Large intestine (tissue), 3 donors: ENCODE measurements at regions not wholly inside any gene's neighbourhood (a gene's known extent, or its start where the extent isn't known, plus 50 kb on each side); places are given as distances from the start of the nearest gene placed in this dataset.

Experiments
- DNase-seq, 2 donors: peaks; one replicate each; pipeline versions ENCODE4 v3.0.0 to v3.0.0-alpha.2; 2013
- H3K27ac ChIP-seq: one replicate; pipeline ENCODE4 v1.5.1; 2013; ENCODE audit warnings: low read length
- H3K27me3 ChIP-seq: 2 replicates; pipeline ENCODE4 v1.6.1; 2013; ENCODE audit warnings: low read length; ENCODE audit not compliant: control insufficient read depth, insufficient read depth
- H3K36me3 ChIP-seq: 2 replicates; pipeline ENCODE4 v1.6.1; 2013; ENCODE audit warnings: low read length; ENCODE audit not compliant: control insufficient read depth, insufficient read depth
- H3K4me1 ChIP-seq: one replicate; pipeline ENCODE4 v1.6.1; 2013; ENCODE audit warnings: low read length; ENCODE audit not compliant: control insufficient read depth, insufficient read depth
- H3K4me3 ChIP-seq: one replicate; pipeline ENCODE4 v1.5.1; 2013; ENCODE audit warnings: low read length
- H3K9me3 ChIP-seq: one replicate; pipeline ENCODE4 v1.6.1; 2013; ENCODE audit warnings: mild to moderate bottlenecking, low read depth, low read length, moderate library complexity; ENCODE audit not compliant: control insufficient read depth
- WGBS: methylation state at CpG from one replicate; pipeline ENCODE4 v1.1.5; 2013; ENCODE audit warnings: low lambda C conversion rate; ENCODE audit not compliant: insufficient coverage; 5-methylcytosine and 5-hydroxymethylcytosine counted together

- Histone ChIP-seq H3K27ac (no peak overlapping the region), H3K4me3 (no peak overlapping the region), H3K4me1 (peaks cover 39% of the 10 kb centered on the region), H3K27me3 (no peaks in the 10 kb centered on the region), H3K9me3 (no peaks in the 10 kb centered on the region), H3K36me3 (peaks cover 8% of the 10 kb centered on the region)
- DNase-seq: no peak
- 100% methylated on average over 4 of the region's 9 CpGs for WGBS
Observed at GRCh38 chr12:124503305-124503704, 64.1 kb downstream of the NCOR2 start.

- H3K4me1 ChIP-seq: peaks cover 38% of the 10 kb centered on the region
- H3K4me3 ChIP-seq: no peak overlapping the region
- 100% methylated on average over 1 of the region's 10 CpGs for WGBS
- H3K36me3 ChIP-seq: peaks cover 8% of the 10 kb centered on the region
- no peaks in the 10 kb centered on the region for H3K9me3 ChIP-seq
- H3K27me3 ChIP-seq: no peaks in the 10 kb centered on the region
- H3K27ac ChIP-seq: no peak overlapping the region
- DNase-seq: no peak
Observed at GRCh38 chr12:124502379-124502778, 65.0 kb downstream of the NCOR2 start.

- no CpG with 5 or more reads among the region's 16 CpGs for WGBS
- Histone ChIP-seq H3K9me3 (no peaks in the 10 kb centered on the region), H3K4me3 (no peak overlapping the region), H3K4me1 (peaks cover 37% of the 10 kb centered on the region), H3K27ac (no peak overlapping the region), H3K27me3 (no peaks in the 10 kb centered on the region), H3K36me3 (peaks cover 8% of the 10 kb centered on the region)
- no peak for DNase-seq
Observed at GRCh38 chr12:124501827-124502226, 65.6 kb downstream of the NCOR2 start.

GRCh38 chr12:124501112-124501561, 66.3 kb downstream of the NCOR2 start:
- Histone ChIP-seq H3K36me3 (peaks cover 8% of the 10 kb centered on the region), H3K9me3 (no peaks in the 10 kb centered on the region), H3K4me3 (no peak overlapping the region), H3K4me1 (peaks cover 31% of the 10 kb centered on the region), H3K27ac (no peak overlapping the region), H3K27me3 (no peaks in the 10 kb centered on the region)
- no CpG with 5 or more reads among the region's 17 CpGs for WGBS
- no peak for DNase-seq

- Histone ChIP-seq H3K4me1 (peaks cover 27% of the 10 kb centered on the region), H3K36me3 (peaks cover 10% of the 10 kb centered on the region), H3K4me3 (no peak overlapping the region), H3K27me3 (no peaks in the 10 kb centered on the region), H3K27ac (no peak overlapping the region), H3K9me3 (no peaks in the 10 kb centered on the region)
- DNase-seq: no peak
- WGBS: no CpG with 5 or more reads among the region's 11 CpGs
Observed at GRCh38 chr12:124499898-124500244, 67.5 kb downstream of the NCOR2 start.

- H3K27me3 ChIP-seq: no peaks in the 10 kb centered on the region
- H3K27ac ChIP-seq: no peak overlapping the region
- peaks cover 16% of the 10 kb centered on the region for H3K36me3 ChIP-seq
- DNase-seq: no peak
- H3K4me3 ChIP-seq: no peak overlapping the region
- no CpG with 5 or more reads among the region's 20 CpGs for WGBS
- H3K9me3 ChIP-seq: no peaks in the 10 kb centered on the region
- H3K4me1 ChIP-seq: peaks cover 27% of the 10 kb centered on the region
Observed at GRCh38 chr12:124499190-124499753, 68.1 kb downstream of the NCOR2 start.

GRCh38 chr12:124498275-124499189, 68.9 kb downstream of the NCOR2 start:
- no peaks in the 10 kb centered on the region for H3K27me3 ChIP-seq
- H3K27ac ChIP-seq: peak overlapping the region; percentile 33
- H3K4me3 ChIP-seq: no peak overlapping the region
- H3K4me1 ChIP-seq: peaks cover 27% of the 10 kb centered on the region
- peaks cover 21% of the 10 kb centered on the region for H3K36me3 ChIP-seq
- WGBS: 82% methylated on average over 3 of the region's 24 CpGs
- H3K9me3 ChIP-seq: no peaks in the 10 kb centered on the region
- DNase-seq: no peak

- Histone ChIP-seq H3K36me3 (peaks cover 30% of the 10 kb centered on the region), H3K27ac (no peak overlapping the region), H3K27me3 (no peaks in the 10 kb centered on the region), H3K9me3 (no peaks in the 10 kb centered on the region), H3K4me1 (peaks cover 27% of the 10 kb centered on the region), H3K4me3 (no peak overlapping the region)
- DNase-seq: no peak
- WGBS: no CpG with 5 or more reads among the region's 7 CpGs
Observed at GRCh38 chr12:124497658-124498057, 69.8 kb downstream of the NCOR2 start.

GRCh38 chr12:124497039-124497438, 70.4 kb downstream of the NCOR2 start:
- Histone ChIP-seq H3K36me3 (peaks cover 35% of the 10 kb centered on the region), H3K4me3 (no peak overlapping the region), H3K4me1 (peaks cover 27% of the 10 kb centered on the region), H3K27me3 (no peaks in the 10 kb centered on the region), H3K9me3 (no peaks in the 10 kb centered on the region), H3K27ac (no peak overlapping the region)
- no CpG with 5 or more reads among the region's 13 CpGs for WGBS
- DNase-seq: no peak

- H3K4me1 ChIP-seq: peaks cover 27% of the 10 kb centered on the region
- H3K9me3 ChIP-seq: no peaks in the 10 kb centered on the region
- WGBS: no CpG with 5 or more reads among the region's 3 CpGs
- H3K36me3 ChIP-seq: peaks cover 39% of the 10 kb centered on the region
- no peak for DNase-seq
- no peak overlapping the region for H3K4me3 ChIP-seq
- H3K27me3 ChIP-seq: no peaks in the 10 kb centered on the region
- H3K27ac ChIP-seq: no peak overlapping the region
Observed at GRCh38 chr12:124496584-124496983, 70.8 kb downstream of the NCOR2 start.
